ENCODE measurements at regions not wholly inside any gene's neighbourhood (a gene's known extent, or its start where the extent isn't known, plus 50 kb on each side); places are given as distances from the start of the nearest gene placed in this dataset.

DNA sequence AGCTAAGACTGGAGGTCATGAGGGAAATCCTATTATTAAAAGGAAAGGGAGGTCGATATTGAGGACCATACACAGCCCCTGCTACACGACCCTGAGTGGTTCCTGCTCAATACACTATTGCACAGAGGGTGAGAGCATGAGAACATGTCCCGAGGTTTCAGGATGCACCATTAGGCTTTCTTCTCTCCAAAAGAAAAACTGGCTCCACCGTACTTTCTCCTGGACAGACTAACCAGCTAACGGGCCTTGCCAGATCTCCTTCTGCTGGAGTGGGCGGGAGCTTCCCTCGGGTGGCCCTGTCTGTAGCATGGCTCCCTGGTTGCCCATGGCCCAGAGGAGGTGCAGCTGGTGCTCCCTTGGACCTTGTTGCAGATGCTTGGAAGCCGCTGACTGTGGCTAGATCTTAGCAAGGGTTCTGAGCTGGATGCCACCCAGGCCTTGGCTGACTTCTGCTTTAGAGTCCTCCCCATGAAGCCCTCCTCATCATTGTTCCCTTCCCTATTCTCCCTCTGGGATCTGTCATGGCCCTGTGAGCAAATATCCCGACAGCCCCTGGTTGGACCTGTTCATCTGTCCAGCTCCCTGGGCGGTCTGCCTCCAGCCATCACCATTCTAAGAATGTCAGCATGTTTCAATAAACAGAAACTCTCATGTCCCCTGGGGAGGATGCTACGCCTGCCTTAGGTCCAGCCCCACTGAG is 52.9 kb upstream of the SHH start:
- intact Hi-C loops (cut with DNase I), result no loop called here
- DNase-seq, result peak in 6 of 42 donors; percentile 3 to 25 (median 13)

DNA sequence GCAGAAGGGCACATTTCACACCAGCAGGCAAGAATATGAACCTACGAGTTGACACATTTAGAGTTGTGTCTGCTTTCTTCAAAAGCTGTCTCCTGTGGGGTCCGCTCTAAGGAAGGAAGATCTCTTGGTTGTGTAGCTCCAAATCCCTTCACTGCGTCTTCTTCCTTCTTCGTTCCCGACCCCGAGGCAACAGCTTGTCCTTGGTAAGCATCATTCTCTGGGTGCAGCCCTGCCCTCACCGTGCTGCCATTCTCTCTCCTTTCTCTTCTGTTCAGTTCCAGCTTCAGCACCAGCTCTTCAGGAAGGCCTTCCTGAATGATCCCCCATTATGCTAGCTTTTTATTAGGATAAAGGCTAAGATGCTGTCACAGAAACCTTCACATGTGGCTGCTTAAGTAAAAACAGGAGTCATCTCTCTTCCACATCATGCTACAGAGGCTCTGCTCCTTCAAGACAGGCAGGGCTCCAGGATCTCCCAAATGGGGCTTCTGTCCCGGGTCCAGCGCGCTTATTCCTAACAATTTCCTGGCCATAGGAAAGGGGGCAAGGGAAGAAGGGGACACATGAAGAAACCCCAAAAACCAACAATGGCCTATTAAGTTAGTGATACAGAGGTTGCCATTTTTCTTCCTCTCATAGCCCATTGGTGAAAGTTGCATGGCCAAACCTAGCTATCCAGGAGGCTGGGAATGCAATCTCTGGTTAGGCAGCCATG is 52.2 kb upstream of the SHH start:
- intact Hi-C loops (cut with DNase I), result no loop called here
- DNase-seq, result peak in 6 of 42 donors; percentile 5 to 11 (median 8)

DNA sequence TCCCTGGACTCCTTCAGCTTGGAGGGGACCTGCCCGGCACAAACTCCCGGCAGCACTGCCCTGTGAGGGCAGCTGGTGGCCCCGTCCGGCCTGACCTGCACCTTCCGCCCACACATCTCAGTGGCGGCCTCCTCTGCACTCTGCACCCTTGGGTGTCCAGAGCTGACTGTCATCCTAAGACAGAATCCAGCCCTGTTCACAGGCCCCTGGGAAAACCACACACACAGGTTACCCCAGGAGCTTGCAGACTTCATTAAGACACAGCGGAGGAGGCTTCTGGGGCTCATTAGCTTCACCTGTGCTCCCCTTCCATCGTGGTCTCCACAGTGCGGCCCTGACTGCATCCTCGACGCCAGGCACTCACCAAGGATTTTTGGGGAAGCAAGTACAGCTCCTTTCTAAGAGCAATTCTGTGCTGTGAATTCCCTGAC is 51.5 kb upstream of the SHH start:
- DNase-seq, result peak in 7 of 42 donors; percentile 6 to 34 (median 14)
- intact Hi-C loops (cut with DNase I), result no loop called here

DNA sequence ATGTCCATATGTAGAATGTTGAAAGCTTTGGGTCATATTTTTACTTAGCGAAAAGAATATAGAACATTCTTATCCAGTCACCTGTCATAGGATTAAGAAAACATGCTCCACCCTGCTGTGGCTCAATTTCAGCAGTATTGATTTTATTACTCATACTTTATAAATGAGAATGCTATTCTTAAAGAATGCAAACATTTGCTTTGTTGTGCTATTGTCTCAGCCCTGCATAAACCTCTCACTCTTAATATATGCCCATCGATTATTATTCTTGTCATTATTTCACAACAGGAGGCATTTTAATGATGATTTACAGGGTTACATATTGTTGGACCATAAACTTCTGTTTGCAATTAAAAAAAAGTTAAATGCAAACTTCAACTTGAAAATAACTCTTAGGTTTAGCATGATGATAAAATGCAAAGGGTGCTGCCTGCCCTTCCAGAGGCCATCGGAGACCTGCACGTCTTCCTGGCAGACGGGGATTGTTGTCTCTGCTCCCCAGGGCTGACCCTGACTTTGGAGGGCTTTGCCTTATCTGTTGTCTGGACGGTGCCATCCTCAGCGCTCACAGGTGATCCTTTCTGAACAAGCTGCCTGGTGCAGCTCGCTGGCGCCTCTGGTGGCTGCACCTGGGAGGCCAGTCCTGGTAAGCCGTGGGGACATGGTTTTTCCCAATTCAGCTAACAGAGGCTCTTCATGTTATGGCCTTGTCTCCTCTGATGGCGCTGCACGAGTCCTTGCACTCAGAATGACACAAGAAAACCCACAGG is 50.0 kb upstream of the SHH start:
- peak in 8 of 42 donors; percentile 14 to 34 (median 24) for DNase-seq
- intact Hi-C loops (cut with DNase I), result no loop called here

Data from head of caudate nucleus (tissue), 42 donors.